GM21576 (cell line): ENCODE measurements at regions not wholly inside any gene's neighbourhood (a gene's known extent, or its start where the extent isn't known, plus 50 kb on each side); places are given as distances from the start of the nearest gene placed in this dataset.
A peak's percentile ranks its signal among the peaks of the same experiment; 100 is the strongest.
"Not testable (repeated sequence)": the region's sequence is repeated elsewhere in the genome, so short reads cannot be mapped to it uniquely, and the experiment has no call there.

Experiments used
- ATAC-seq: cut with Tn5 transposase; IDR thresholded peaks from one replicate; pipeline ENCODE4 v1.9.1; 2021; ENCODE audit warnings: mild to moderate bottlenecking, moderate library complexity; ENCODE audit not compliant: unreplicated experiment

DNA sequence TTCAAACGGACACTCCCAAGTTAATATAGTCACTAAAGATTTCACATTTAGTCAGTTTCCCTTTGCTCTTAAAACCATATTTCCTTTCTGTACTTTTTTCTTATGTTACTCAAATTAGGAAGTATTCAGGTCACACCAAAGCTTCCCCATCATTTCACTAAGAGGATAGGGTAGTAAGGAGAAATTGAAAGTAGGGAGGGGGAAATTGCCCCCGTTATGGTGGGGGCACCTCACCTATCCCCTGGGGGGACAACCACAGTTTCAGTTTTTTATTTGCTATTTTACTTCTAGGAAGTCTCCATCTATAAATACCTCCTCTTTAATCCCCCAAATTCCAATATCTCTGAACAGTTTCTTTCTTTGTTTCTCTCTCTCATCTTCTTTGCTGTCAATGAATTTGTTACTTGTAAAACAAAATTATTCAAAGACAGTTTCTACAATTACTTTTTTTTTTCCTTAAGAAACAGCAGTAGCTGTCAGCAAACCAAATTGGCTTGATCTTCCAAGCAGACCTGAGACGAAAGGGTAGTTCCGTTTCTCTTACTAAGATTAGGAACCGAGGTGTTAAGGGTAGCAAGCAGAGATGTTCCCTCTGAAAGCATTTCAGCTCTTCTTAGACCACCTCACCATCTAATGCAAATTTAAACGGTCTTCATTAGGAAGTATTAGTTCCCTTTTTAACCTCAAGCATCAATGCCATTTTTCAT is 160.2 kb upstream of the KLF3 start:
- ATAC-seq, result peak; percentile 93

DNA sequence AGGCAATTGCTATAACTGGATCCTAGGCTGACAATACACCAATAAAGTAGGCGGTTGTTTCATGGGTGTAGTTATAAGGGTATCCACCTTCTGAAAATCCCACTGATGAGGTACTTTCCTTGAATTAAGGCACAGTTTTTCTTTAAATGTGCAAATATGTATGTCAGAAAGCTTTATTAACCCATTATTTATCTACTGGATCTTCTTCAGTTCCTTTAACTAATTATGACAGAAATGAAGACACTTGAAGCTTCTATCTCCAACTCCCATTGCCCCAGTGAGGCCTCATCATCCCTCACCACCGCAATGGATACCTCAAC is 159.6 kb upstream of the KLF3 start:
- no peak for ATAC-seq

DNA sequence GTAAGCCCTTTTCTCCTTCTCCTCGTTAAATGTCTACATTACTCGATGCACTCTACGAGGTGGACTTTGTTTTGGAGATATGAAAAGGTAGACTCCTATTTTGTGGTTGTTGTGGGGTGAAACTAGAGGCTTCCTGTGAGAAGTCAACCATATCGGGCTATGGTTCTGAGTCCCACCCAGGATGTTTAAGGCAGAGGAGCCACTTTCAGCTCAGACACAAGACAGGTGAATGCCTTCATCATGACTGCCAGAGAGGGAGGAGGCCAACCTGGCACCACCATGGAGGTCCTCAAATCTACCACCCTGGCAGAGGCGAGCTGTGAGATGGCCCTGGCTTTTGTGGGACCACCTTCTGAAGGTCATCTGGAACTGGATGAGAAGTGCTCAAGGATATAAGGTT is 154.4 kb upstream of the KLF3 start:
- ATAC-seq, result peak; percentile 57

DNA sequence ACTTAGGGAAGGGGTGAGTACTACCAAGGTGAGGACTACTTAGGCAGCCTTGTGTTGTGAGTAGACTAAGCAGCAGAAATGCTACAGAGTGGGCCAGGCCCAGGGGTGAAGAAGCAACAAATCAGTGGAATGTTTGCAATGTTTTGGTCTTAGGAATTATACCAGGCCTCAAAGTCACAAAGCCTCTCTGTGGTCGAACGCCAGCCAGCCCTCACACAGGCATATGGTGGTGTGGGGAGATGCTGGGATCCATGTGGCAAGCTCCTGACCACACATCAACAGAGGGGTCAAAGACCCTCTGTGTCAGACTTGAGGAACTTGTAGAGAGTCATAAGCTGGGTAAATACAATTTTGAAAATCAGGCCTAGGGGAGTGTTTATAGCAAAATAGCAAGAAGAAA is 153.8 kb upstream of the KLF3 start:
- ATAC-seq, result no peak

DNA sequence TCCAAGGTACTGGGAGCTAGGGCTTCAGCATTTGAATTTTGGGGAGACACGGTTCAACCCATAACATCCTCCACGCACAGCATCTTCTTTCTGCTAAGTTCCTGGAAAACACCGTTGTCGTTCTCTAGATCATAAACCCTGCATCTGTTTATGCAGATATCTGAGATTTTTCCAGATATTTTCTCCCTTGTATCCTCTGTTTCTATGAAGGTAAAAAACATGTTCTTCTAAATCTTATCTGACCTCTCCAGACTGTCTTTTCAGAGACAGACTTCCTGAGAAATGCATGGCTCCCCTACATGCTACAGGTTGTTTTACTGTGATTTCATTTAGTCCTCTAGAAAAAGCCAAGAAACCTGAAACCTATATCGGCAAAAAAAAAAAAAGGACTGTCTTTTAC is 152.3 kb upstream of the KLF3 start:
- no peak for ATAC-seq

DNA sequence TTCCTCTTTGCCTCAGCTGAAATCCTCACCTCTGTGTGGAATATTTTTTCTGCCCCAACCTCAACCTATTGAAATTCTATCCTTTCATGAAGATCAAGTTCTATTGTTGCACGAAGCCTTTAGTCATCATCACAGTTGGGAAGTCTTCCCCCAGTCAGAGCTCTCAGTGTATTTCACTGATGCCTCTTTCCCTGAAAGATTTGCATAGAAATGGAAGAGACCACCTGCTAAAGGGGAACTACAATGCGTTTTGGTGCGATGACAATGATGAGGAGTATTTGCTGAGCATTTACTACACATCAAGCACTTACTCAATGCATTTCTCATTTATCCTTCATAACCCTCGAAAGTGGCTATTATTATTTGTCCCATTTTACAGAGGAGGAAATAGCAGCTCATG is 151.2 kb upstream of the KLF3 start:
- no peak for ATAC-seq

DNA sequence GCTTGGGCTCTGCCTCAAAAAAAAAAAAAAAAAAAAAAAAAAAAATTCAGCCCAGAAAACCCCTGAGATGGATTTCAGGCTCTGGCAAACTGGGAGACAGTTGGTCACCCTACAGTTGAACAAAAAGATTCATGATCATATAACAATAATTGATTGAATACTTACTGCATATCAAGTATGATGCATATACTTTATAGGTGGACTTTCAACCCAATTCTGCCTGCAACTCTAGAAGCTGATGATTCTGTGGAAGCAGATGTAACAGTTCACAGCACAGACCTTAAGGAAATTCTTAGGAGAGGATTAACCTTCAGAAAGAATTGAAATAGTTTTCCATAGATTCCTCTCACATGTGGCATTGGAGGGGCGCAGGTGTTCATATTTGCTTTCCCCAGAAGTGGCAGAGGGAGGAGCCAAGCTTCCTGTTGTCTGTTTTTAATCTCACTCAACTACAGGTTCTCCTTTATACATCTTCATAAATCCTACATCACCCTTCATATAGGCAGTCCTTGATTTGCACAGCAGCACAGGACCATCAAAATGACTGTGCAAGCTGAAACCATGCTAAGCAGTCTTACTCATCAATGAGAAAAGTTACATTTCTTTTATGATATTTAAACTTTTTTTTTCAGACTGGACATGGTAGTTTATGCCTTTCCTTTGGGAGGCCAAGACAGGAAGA is 149.4 kb upstream of the KLF3 start:
- ATAC-seq, result no peak

DNA sequence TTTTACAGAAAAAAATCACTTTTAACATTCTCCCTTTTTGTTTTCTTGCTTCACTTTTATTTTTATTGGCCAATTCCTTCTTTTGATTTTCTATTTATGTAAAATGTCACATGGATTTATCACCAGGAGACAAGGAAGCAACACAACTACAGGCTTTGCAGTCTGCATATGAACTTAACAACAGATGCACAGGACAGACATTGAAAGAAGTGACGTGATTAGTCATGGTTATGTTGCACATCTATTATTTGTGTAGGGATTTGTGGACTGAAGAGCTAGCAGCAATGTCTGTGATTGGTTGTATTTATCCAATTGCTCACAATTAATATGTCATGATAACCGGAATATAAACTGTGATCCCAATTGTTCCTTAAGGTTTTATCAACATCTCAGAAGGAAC is 147.8 kb upstream of the KLF3 start:
- no peak for ATAC-seq

DNA sequence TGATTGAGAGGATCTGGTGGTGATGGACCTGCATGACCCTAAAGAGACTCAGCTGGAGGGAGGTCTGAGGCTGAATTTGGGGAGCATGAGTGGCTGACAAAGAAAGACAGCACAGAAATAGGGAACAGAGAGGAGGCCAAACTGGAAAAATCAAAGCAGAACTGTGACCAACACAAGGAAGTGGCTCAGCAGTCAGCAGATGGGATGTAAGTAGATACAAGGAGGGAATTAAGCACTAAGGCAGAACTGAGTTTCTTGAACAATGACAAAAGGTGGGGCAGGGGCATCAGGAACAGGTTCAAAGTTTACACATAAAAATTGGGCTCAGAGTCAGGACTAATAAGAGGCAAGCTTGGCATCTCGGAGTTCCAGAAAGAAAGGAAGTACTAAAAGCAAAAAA is 144.3 kb upstream of the KLF3 start:
- ATAC-seq, result no peak

DNA sequence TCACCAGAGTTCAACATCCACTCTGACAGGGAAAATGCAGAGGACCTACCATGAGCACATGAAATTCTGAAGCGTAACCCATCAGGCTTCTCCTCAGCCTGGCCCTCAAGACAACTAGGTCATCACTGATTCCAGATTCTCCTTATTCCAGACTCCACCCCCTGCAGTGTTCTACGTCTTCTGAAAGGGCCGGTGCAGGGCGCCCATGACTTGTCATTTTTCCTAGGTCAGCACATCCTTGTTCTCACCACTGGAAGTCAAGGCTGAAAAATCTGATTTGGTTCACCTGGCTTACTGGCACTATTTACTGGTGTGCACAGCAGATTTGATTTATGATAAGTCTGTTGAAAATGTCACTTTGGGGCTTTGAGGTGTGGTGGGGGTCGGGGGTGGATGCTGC is 140.9 kb upstream of the KLF3 start:
- ATAC-seq, result no peak

DNA sequence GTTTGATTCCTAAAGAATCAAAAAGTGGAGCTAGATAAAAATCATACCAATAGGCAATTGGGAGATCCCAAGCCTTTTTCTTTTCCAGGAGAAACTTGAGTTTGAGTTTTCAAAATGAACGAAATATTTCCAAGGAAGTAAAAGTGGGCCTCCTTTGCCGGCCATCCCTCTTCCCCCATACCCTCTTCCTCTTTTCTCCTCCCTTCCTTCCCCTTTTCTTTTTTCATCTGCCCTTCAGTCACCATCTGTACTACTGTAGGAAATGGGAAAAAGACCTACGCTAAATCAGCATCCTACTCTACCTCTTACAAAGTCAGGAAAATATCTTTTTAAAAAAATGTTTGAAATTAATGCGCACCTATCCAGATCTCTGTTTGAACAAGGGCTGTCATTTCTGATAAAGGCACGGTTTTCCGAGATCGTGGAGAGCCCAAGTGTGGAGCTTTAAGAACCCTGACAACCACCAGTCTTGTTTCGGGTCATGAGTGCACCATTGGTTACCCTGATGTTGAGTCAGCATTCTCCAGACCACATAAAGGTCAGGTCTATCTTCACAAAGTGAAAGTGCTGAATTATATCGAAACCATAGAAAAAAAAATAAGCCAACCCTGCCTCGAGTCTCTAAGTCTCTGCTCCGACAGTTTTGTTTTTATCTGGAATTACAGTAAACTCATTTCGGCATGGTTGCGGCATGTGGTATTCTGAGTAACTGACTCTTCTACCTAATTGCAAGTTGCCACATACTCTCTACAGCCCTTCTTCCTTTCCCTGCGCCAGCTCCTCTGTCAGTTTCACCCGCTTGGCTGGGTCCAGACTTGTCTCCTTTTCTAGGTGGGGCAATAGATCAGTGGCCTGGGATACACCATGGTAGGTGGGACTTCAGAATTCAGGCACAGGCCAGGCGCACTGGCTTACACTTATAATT is 140.2 kb upstream of the KLF3 start:
- peak; percentile 97 for ATAC-seq

DNA sequence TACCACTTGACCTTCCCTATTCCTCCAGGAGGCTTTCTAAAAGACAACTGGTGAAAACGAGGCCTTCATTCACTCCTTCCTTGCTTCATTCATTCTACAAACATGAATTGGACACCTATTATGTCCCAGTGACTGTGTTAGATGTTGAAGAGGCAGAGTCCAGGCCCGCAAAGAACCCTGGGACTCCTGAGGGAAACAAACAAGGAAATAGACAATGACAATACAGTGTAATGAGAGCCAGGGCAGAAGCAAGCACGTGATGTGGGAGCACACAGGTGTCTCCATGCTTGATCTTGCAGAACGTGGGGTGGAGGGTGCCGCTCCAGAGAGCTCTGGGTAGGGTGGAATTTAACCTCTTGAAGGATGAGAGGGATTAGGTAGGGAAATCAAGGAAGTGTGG is 137.6 kb upstream of the KLF3 start:
- ATAC-seq, result no peak

DNA sequence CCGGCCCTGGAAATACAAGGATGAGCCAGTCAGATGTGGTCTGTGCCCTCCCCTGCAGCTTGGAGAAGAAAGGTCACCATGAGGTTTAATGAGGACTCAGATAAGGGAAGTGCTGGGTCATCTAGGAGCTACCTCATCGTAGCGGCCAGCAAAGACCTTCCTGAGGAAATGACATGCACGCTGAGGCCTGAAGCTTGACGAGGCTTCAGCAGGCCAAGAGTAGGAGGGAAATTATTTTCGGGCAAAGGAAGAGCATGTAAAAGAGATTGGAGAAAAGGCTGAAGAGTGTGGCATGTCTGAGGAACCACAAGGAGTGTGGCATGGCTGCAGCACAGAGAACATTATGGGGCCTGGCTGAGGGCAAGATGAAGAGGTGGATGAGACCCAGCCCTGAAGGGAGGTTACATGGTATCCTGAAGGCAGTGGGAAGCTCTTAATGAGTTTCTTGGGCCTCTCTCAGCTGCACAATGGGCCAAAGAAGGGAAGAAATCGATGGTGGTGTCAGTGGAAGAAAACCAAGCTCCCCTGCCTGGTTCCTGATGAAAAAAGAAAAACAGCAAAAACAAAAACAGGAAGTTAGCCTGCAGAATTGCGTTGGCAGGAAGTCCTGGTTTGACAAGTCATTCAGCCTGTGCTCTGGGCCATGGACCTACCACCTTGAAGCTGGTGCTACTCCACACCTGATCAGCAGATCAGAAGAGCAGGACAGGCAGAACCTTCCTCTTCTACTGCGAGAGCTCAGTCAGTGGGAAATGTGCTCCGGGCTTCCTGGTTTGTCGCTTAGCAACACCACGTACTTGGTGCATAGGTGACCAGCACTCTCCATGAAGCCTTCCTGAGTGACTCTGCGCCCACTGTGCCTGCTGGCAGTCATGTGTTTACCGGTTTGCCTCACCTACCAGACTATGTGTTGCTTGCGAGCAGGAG is 134.5 kb upstream of the KLF3 start:
- ATAC-seq, result peak; percentile 82

DNA sequence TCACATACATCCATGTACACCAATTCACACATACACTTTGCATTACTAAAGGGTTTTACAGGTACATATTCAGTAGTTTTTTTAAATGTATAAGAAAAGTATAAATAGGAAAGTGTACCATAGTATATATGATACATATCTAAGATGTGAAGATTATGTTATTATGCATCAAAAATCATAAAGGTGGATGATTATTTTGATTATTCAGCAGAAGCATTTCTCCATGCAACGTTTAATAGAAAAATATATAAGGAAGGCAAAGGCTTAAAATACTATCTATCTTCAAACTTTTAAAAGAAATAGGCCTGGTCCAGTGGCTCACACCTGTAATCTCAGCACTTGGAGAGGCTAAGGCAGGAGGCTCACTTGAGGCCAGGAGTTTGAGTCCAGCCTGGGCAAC is 133.5 kb upstream of the KLF3 start:
- no peak for ATAC-seq

DNA sequence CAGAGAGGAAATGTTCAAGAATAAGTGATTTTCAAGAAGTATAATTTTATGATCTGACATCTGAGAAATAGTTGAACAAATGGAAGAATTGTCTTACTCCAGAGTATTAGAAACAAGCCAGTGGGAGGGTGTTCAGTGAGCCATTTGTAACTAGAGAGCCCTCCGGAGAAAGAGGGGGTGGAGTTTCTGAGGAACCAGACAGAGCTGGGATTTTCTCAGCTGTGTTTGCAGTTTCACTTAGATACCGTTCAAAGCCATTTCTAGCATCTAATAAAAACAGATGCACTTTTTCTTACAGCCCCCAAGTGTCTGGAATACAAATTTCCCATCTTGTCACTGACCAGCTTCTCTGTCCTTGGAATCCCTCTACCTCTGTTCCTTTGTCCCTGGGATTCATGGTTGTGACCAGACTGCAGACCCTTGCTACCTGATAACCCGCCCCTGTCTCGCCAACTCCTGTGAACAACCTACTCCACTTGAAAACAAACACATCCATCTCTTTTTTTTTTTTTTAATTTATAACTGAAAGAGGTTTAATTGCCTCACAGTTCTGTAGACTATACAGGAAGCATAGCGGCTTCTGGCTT is 132.8 kb upstream of the KLF3 start:
- ATAC-seq, result no peak

DNA sequence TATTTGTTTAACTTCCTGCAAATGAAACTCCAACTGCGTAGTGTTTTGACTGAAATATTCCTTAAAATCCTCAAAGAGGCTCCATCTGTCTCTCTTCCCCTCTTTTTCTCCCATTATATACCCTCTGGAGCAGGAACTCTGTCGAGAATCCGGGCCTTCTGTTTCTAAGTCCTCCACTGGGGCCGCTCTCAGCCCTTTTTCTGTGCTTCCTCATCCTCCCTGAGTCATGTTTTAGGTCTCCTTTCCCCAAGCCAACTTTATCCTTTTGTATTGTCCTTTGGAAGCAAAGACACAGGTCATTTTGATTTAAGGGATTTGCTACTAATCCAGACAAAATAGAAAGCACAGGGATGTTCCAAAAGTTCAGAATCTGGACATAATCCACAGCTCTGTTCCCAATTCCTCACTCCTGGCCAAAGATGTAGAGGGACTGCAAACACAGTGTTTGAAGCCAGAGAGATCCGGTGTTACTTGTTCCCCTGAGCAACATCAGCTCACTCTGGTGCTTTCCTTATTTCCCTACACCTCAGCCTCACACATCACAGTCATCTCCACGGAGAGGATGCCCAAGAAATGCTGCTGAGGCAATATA is 131.0 kb upstream of the KLF3 start:
- no peak for ATAC-seq

DNA sequence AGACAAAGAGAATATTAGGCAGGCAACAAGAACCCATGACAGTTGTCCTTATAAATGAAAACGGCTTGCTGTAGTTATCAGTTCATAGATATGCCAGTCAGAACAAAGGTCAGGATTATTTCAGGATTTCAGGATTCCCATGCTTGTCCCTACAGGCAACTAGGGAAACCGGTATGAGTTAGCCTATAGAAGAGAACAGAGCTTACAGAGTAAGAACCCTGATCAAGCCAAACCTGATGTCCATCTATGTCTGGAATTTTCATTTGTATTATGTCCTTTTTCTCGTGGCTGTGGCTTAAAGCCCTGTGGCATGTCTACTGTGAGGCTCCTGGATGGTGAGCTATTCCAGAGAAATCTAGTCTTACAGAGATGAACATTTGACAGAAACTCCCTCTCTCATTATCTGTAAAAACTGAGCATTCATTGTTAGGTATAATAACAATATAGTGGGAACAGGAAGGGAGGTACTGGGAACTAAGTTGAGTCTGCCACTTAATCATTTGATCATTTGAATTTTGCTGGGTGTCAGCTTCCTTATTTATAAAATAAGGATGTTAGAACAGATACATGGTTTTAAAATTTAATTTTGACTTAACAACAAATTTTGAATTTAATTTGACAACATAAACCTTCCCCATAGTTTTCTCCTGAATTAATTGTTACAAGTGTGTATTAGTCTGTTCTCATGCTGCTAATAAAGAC is 129.5 kb upstream of the KLF3 start:
- no peak for ATAC-seq

DNA sequence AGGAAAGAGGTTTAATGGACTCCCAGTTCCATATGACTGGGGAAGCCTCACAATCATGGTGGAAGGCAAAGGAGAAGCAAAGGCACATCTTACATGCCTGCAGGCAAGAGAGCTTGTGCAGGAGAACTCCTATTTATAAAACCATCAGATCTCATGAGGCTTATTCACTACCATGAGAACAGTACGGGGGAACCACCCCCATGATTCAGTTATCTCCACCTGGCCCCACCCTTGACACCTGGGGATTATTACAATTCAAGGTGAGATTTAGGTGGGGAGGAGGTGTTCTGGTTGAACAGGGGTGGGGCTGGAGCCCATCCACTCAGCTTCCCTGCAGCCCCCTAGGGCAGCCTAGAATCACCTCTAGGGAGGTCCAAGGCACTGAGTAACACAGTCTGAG is 128.9 kb upstream of the KLF3 start:
- not testable (repeated sequence) for ATAC-seq

DNA sequence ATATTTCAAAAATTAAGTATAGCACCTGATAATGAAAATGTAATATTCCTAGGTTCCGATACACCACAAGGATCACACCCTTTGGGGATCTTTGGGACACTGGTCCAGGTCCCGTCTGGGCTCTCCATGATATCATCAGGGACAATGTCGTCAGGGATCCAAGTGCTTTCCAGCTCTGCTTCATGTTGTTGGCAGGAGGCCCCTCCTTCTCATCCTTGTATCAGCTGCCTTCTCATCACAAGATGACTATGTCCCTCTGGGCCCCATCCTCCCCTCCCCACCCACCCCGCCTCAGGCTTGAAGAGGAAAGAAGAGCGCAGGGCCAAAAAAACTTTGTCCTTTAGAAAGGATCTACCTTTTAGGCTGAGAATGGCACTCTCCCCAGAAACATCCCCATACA is 128.3 kb upstream of the KLF3 start:
- no peak for ATAC-seq

DNA sequence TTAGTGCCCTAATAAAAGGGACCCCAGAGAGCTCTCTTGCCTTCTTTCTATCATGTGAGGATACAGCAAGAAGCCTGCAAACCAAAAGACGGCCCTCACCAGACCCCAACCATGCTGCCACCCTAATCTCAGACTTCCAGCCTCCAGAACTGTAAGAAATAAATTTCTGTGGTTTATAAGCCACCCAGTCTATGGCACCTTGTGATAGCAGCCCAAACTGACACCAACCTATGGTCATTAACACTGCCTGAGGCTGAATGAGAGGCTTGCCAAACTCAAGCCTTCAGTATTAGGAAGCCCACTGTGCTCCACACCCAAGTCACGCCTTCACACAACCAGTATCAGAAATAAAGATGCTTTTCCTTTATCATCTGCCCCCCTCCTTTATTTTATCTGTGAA is 127.3 kb upstream of the KLF3 start:
- ATAC-seq, result no peak
